ENCODE measurements at regions not wholly inside any gene's neighbourhood (a gene's known extent, or its start where the extent isn't known, plus 50 kb on each side); places are given as distances from the start of the nearest gene placed in this dataset.
"Not testable (repeated sequence)": the region's sequence is repeated elsewhere in the genome, so short reads cannot be mapped to it uniquely, and the experiment has no call there.

DNA sequence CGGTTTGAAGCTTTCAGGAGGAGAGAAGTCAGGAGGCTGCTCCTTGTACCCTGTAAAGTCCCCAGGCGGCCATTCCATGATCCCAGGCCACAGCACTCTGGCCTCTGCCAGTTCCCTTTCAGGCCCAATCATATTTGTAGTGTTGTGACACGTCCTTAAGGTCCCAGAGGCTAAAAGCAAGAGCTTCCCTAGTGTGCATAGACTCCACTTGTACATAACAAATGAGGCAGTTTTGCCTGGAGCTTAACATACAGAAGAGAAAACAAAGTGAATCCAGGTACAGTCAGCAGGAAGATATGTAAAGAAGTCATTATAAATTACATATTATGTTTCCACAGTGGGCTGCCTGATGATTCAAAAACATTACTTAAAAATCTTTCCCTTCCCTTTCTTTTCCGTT is 81.1 kb upstream of the RPH3A start:
- no peak for DNase-seq (ENCODE audit: low read depth, low spot score)
- TF ChIP-seq, protein P1, sequence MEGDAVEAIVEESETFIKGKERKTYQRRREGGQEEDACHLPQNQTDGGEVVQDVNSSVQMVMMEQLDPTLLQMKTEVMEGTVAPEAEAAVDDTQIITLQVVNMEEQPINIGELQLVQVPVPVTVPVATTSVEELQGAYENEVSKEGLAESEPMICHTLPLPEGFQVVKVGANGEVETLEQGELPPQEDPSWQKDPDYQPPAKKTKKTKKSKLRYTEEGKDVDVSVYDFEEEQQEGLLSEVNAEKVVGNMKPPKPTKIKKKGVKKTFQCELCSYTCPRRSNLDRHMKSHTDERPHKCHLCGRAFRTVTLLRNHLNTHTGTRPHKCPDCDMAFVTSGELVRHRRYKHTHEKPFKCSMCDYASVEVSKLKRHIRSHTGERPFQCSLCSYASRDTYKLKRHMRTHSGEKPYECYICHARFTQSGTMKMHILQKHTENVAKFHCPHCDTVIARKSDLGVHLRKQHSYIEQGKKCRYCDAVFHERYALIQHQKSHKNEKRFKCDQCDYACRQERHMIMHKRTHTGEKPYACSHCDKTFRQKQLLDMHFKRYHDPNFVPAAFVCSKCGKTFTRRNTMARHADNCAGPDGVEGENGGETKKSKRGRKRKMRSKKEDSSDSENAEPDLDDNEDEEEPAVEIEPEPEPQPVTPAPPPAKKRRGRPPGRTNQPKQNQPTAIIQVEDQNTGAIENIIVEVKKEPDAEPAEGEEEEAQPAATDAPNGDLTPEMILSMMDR (IDR thresholded peaks at IDR 0.05; ENCODE audit: insufficient read depth, low read length, missing control alignments) = no peak
- H3K4me3 ChIP-seq (ENCODE audit: low read depth, low read length) = no peak overlapping the region
- ChIA-PET POLR2A (no interaction called here), CTCF (no interaction called here)

DNA sequence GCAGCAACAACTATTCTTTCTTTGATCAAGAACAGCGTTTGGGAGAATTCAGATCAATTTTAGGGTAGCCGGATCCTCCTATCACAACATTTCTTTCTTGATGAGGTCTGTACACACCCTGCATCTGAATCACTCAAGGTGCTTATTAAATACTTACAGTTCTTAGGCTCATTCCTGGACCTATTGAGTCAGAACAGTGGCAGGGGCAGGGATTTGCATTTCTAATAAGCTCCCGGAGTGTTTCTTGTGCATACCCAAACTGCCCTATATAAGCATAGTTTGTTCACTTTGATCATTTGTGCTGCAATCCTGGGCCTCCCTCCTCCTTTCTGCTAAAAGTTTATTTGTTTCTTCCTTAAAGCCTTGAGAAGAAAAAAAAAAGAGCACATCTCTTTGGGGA is 80.5 kb upstream of the RPH3A start:
- ChIA-PET CTCF (interaction anchor here (0.8 kb wide), 1 partner anchor 83 kb away, joined by 3 read pairs; no protein-coding TSS in a partner anchor), POLR2A (no interaction called here)
- TF ChIP-seq, protein P1 (IDR thresholded peaks at IDR 0.05; ENCODE audit: insufficient read depth, low read length, missing control alignments) = no peak
- no peak for DNase-seq (ENCODE audit: low read depth, low spot score)
- no peak overlapping the region for H3K4me3 ChIP-seq (ENCODE audit: low read depth, low read length)

DNA sequence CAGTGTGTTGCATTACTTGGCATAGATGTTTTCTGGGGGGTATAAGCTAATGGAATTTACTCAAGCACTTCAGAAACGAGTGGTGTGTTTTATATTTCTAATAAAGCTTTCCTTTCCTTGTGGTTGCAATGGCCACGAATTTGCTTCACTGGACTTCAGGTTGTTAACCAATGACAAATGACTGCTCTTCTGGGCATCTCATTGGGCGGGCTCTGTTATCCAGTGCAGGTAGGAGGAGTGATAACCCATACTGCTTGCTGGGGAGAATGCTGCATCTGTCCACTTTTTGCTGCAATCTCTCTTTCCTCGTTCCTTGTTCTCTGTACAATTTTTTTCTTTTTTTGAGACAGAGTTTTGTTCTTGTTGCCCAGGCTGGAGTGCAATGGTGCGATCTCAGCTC is 80.0 kb upstream of the RPH3A start:
- H3K4me3 ChIP-seq (ENCODE audit: low read depth, low read length) = no peak overlapping the region
- ChIA-PET POLR2A (no interaction called here), CTCF (interaction anchor here (0.8 kb wide), 1 partner anchor 83 kb away, joined by 3 read pairs; no protein-coding TSS in a partner anchor)
- TF ChIP-seq, protein P1 (IDR thresholded peaks at IDR 0.05; ENCODE audit: insufficient read depth, low read length, missing control alignments) = no peak
- DNase-seq (ENCODE audit: low read depth, low spot score) = no peak

DNA sequence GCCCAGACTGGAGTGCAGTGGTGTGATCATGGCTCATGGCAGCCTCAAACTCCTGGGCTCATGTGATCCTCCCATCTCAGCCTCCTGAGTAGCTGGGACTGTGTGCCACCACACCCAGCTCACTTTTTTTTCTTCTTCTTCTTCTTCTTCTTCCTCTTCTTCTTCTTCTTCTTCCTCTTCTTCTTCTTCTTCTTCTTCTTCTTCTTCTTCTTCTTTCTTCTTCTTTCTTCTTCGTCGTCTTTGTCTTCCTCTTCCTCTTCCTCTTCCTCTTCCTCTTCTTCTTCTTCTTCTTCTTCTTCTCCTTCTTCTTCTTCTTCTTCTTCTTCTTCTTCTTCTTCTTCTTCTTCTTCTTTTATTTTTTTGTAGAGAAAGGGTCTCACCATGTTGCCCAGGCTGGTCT is 78.8 kb upstream of the RPH3A start:
- CTCF ChIA-PET; DNase-seq (ENCODE audit: low read depth, low spot score); POLR2A ChIA-PET; H3K4me3 ChIP-seq (ENCODE audit: low read depth, low read length): not testable (repeated sequence)

DNA sequence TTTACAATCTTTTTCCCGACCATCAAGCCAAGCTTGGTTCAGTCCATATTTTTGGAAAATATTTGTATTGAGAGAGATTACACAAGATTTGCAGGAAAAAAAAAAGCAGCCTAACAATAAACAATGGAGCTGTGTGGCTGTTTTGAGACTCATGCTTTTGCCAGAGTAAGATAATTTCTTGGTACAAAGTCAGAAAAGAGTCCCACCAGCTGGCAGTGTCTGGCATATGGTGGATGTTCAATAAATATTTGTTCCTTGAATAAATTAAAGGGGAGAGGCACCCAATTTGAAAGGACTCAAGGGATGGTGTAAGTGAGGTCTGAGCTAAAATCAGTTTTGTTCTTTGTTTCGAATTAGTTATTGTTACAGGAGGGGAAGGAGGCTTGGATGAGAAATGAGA is 78.1 kb upstream of the RPH3A start:
- DNase-seq (ENCODE audit: low read depth, low spot score) = no peak
- TF ChIP-seq, protein P1 (IDR thresholded peaks at IDR 0.05; ENCODE audit: insufficient read depth, low read length, missing control alignments) = no peak
- H3K4me3 ChIP-seq (ENCODE audit: low read depth, low read length) = no peak overlapping the region
- ChIA-PET POLR2A (no interaction called here), CTCF (no interaction called here)

DNA sequence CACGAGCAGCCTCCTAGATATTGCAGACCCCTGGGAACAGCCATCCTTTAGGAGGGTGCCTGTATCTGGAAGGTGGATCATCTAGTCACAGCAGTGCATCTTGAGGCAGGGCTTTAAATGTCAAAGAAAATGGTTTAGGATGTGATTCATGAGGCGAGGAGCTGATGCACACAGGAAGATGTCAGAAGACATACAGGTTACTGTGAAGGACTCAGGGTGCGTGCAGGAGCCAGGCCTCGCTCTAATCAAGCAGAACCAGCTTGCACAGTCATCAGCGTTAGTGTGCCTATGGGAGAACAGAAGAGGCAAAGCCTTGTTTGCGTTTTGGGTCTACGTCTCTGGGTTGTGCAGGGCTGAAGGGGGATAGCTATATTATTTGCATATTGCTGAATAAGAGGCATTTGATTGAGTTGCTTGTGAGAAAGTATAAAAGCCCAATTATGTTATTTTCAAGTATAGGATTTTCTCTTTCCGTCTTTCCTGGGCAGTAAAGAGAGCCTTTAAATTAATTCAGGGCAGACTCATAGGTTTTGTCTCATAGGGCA is 77.3 kb upstream of the RPH3A start:
- H3K4me3 ChIP-seq (ENCODE audit: low read depth, low read length) = no peak overlapping the region
- POLR2A ChIA-PET = no interaction called here
- TF ChIP-seq, protein P1 (IDR thresholded peaks at IDR 0.05; ENCODE audit: insufficient read depth, low read length, missing control alignments) = no peak
- no peak for DNase-seq (ENCODE audit: low read depth, low spot score)
- CTCF ChIA-PET = no interaction called here

Data from AG04449 (cell line).